DND-41 (cell line): ENCODE measurements at regions not wholly inside any gene's neighbourhood (a gene's known extent, or its start where the extent isn't known, plus 50 kb on each side); places are given as distances from the start of the nearest gene placed in this dataset.

ENCODE experiments used
- ATAC-seq: fragments of 200-7000 bp; cut with Tn5 transposase; 3 replicates; pipeline ENCODE4 v1.9.1; 2021; ENCODE audit warnings: low read depth; ENCODE audit not compliant: insufficient read depth
- DNase-seq: peaks from one replicate; pipeline ENCODE4 v3.0.0-alpha.2; 2020
- H2AFZ ChIP-seq: 2 replicates; pipeline ENCODE4 v1.6.0; 2012; ENCODE audit warnings: low read depth, low read length
- H3K27ac ChIP-seq: 2 replicates; pipeline ENCODE4 v1.5.1; 2012; ENCODE audit warnings: low read length, inconsistent platforms
- H3K27me3 ChIP-seq: fragments of 200-600 bp; sonication (generic); 2 replicates; pipeline ENCODE4 v1.6.0; 2012; ENCODE audit warnings: low read length, mild to moderate bottlenecking, inconsistent platforms; ENCODE audit not compliant: insufficient read depth, poor library complexity
- H3K36me3 ChIP-seq: 2 replicates; pipeline ENCODE4 v1.5.1; 2012; ENCODE audit warnings: low read length, inconsistent platforms; ENCODE audit not compliant: insufficient read depth
- H3K4me1 ChIP-seq: 2 replicates; pipeline ENCODE4 v1.5.1; 2012; ENCODE audit warnings: mild to moderate bottlenecking, low read length; ENCODE audit not compliant: insufficient read depth
- H3K4me2 ChIP-seq: 2 replicates; pipeline ENCODE4 v1.6.0; 2012; ENCODE audit warnings: mild to moderate bottlenecking, moderate library complexity, low read length, inconsistent platforms; ENCODE audit not compliant: insufficient read depth
- H3K4me3 ChIP-seq, 2 experiments: fragments of 200-600 bp in 1 of 2; shearing (Covaris generic) in 1 of 2; 2 replicates each; pipeline ENCODE4 v1.5.1; 2012 to 2016; ENCODE audit warnings: inconsistent platforms in 2 of 2, low read length in 2 of 2, mild to moderate bottlenecking in 2 of 2, low read depth in 1 of 2, moderate library complexity in 1 of 2
- H3K79me2 ChIP-seq: 2 replicates; pipeline ENCODE4 v1.6.0; 2012; ENCODE audit warnings: low read length, inconsistent platforms; ENCODE audit not compliant: insufficient read depth
- H3K9ac ChIP-seq: 2 replicates; pipeline ENCODE4 v1.6.0; 2012; ENCODE audit warnings: low read depth, mild to moderate bottlenecking, inconsistent platforms, low read length, moderate library complexity
- H3K9me3 ChIP-seq: 2 replicates; pipeline ENCODE4 v1.5.1; 2012; ENCODE audit warnings: low read length, moderate library complexity, mild to moderate bottlenecking, inconsistent platforms; ENCODE audit not compliant: insufficient read depth, severe bottlenecking
- H4K20me1 ChIP-seq: 2 replicates; pipeline ENCODE4 v1.6.0; 2012; ENCODE audit warnings: low read length; ENCODE audit not compliant: insufficient read depth
- EZH2 ChIP-seq: IDR thresholded peaks from 3 replicates; pipeline ENCODE4 v1.6.1; 2012; ENCODE audit warnings: borderline replicate concordance, low read depth, mild to moderate bottlenecking, moderate library complexity, low read length, inconsistent platforms; ENCODE audit not compliant: severe bottlenecking
- TF ChIP-seq, protein P1 (sequence below): IDR thresholded peaks from 2 replicates; pipeline ENCODE4 v1.5.1; 2012; ENCODE audit warnings: borderline replicate concordance, low read length, moderate library complexity, mild to moderate bottlenecking; ENCODE audit not compliant: poor library complexity, severe bottlenecking; ENCODE audit errors: extremely low read depth

DNA sequence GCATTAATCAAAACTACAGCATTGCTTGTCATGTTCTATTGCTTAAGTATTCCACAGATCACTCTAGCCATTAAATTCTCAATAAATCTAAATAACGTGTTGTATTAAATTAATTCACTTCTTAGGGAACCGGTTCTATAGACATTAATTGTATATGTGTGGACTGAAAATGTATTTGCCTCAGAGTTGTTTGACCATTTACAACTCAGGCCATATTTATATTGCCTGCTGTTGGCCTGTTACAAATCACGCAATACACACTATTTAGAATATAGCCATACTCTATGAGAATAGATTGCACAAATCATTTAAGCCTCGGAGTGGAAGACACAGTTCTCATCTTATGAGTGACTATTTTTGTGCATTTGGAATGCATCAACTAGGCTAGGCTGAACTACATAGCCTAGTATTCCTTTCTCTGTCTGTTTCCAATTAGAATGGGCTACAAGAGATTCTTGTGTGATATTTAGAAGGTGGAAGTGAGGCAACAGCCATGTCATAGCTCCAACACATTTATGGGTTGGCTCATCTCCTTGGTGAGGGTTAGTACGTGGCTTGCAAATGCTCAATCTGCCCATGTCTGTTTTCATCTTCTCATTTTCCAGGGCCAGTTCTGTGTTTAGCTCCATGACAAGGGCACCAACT, 1116.1 kb downstream of the PCDH9 start:
- Histone ChIP-seq H3K79me2 (no peaks in the 10 kb centered on the region), H3K27ac (no peak overlapping the region)
- no peak for DNase-seq

GRCh38 chr13:66111628-66112027, 1118.5 kb downstream of the PCDH9 start:
- Histone ChIP-seq H3K36me3 (no peaks in the 10 kb centered on the region), H3K9ac (no peak overlapping the region), H3K4me2 (no peak overlapping the region), H3K27me3 (no peaks in the 10 kb centered on the region), H3K79me2 (no peaks in the 10 kb centered on the region), H4K20me1 (no peaks in the 10 kb centered on the region), H3K4me1 (no peaks in the 10 kb centered on the region), H3K4me3 (no peak overlapping the region), H3K9me3 (no peaks in the 10 kb centered on the region), H2AFZ (no peak overlapping the region), H3K27ac (no peak overlapping the region)
- TF ChIP-seq, protein P1, sequence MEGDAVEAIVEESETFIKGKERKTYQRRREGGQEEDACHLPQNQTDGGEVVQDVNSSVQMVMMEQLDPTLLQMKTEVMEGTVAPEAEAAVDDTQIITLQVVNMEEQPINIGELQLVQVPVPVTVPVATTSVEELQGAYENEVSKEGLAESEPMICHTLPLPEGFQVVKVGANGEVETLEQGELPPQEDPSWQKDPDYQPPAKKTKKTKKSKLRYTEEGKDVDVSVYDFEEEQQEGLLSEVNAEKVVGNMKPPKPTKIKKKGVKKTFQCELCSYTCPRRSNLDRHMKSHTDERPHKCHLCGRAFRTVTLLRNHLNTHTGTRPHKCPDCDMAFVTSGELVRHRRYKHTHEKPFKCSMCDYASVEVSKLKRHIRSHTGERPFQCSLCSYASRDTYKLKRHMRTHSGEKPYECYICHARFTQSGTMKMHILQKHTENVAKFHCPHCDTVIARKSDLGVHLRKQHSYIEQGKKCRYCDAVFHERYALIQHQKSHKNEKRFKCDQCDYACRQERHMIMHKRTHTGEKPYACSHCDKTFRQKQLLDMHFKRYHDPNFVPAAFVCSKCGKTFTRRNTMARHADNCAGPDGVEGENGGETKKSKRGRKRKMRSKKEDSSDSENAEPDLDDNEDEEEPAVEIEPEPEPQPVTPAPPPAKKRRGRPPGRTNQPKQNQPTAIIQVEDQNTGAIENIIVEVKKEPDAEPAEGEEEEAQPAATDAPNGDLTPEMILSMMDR, result no peak
- TF ChIP-seq EZH2, result no peak
- DNase-seq (no peak), ATAC-seq (no peak)

More for the DNA sequence above, 1116.1 kb downstream of the PCDH9 start:
- H3K9me3 ChIP-seq, result no peaks in the 10 kb centered on the region
- no peaks in the 10 kb centered on the region for H3K27me3 ChIP-seq
- no peaks in the 10 kb centered on the region for H4K20me1 ChIP-seq
- H3K4me3 ChIP-seq, result no peak overlapping the region
- TF ChIP-seq, protein P1, result no peak
- TF ChIP-seq EZH2, result no peak
- no peak overlapping the region for H3K9ac ChIP-seq
- H3K36me3 ChIP-seq, result no peaks in the 10 kb centered on the region
- H3K4me2 ChIP-seq, result no peak overlapping the region
- no peak for ATAC-seq
- no peaks in the 10 kb centered on the region for H3K4me1 ChIP-seq
- no peak overlapping the region for H2AFZ ChIP-seq

DNA sequence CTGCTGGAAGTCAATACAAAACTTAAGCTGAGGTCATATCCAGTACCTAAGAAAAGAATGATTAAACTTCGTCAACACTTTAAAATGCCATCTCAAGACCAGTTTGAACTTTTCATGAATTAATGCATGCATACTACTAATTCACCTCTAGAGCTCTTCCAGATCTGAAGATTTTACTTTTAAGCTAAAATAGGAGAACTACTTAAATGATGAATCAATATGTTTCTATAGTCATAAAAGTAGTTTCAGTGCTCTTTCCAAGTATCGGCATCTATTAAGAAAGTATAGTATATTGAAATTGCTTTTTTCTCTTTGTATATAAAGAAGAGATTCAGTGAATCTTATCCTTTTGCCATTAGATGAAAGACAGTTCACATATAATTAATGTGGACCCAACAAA, 1123.9 kb downstream of the PCDH9 start:
- Histone ChIP-seq H3K9ac (no peak overlapping the region), H3K4me1 (no peaks in the 10 kb centered on the region), H3K4me3 (no peak overlapping the region), H3K36me3 (no peaks in the 10 kb centered on the region), H3K27me3 (no peaks in the 10 kb centered on the region), H3K4me2 (no peak overlapping the region), H3K27ac (no peak overlapping the region), H3K79me2 (no peaks in the 10 kb centered on the region), H3K9me3 (no peaks in the 10 kb centered on the region), H2AFZ (no peak overlapping the region), H4K20me1 (no peaks in the 10 kb centered on the region)
- no peak for TF ChIP-seq EZH2
- TF ChIP-seq, protein P1, result no peak
- DNase-seq (no peak), ATAC-seq (no peak)
